Stimulated activated CD4-positive, alpha-beta T cell treated with anti-CD3 and anti-CD28 coated beads, Interleukin-4, amount 100 ng/mL, for 24 hours (primary cell): ENCODE measurements at regions not wholly inside any gene's neighbourhood (a gene's known extent, or its start where the extent isn't known, plus 50 kb on each side); places are given as distances from the start of the nearest gene placed in this dataset.

Experiments used
- DNase-seq: peaks from one replicate; pipeline ENCODE4 v3.0.0-alpha.2; 2020

DNA sequence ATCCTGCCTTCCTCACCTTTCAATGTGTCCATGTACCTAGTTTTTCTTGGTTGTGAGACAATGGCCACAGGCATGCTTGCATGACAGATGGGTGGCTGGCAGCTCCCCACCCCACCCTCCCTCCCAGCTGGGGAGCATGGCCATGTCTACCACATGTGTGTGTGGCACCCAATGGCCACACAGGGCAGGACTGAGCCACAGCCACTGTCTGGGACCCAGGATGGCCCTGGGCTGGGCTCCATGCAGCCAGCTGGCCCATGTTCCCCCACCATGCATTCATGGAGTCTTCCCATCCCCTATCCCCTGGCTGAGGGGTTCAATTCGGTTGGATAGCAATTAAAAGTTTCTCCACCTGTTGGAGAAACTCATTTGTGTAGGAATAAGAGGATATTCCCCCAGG, 566.0 kb upstream of the USP15 start:
- no peak for DNase-seq

GRCh38 chr12:61701471-61701870, 558.7 kb upstream of the USP15 start:
- no peak for DNase-seq

DNA sequence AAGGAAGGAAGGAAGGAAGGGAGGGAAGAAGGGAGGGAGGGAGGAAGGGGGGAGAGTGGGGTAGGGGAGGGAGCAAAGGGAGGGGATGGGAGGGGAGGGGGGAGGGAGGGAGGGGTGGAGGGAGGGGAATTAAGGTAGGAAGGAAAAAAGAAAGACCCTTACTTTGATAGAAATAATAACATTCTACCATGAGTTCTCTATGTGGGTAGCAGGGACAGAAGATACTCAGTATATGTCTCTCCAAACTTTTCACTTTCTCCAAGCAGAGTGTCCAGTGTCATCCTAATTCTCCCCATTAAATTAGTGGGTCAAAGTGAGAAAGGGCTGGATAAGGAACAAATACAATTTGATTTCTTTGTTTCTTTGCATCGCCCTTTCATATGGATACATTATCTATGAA, 553.4 kb upstream of the USP15 start:
- no peak for DNase-seq

DNA sequence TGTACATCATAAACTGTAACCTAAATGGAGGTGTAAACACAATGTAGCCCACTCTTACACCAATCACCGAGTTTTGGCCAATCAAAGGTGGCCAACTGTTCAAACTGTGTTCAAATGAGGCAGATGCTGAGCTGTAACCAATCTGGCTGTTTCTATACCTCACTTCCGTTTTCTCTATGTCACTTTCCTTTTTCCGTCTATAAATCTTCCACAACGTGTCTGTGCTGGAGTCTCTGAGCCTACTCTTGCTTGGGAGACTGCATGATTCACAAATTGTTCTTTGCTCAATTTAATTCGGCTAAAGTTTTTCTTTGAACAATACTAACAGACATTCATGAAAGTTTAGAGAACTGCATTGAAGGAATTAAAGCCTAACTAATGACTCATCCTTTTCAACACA, 547.1 kb upstream of the USP15 start:
- DNase-seq = no peak

DNA sequence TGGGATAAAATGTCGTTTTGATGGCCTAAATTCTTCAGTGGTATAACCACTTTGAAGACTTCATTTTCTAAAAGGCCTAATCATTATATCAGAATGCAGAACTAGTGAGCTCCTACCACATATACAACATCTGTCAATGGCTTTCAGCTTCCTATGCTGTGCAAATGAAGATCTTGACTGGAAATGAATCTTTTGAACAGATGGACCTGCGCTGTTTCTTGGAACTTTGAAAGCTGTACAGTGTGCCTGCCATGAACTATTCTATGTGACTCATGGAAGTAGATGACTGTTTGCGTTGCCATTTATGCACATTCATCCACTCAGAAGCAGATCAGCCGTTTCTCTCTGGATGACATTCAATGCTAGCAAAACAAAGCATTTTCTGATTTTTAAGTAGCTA, 542.2 kb upstream of the USP15 start:
- no peak for DNase-seq

DNA sequence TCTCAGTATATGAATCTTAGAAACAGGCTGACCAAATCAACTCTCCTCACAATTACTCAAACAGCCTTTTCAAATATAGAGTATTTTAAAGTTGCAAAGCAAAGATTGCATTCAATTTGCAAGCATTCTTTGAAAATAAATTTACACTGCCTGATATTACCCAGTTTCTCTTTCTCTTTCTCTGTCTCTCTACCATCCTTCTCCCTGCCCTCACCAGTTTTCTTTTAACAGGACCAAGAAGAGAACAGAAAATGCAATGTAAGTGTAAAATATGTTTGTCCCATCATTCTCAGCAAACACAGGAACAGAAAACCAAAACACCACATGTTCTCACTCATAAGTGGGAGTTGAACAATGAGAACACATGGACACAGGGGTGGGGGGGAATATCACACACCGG, 520.3 kb upstream of the USP15 start:
- DNase-seq = no peak

DNA sequence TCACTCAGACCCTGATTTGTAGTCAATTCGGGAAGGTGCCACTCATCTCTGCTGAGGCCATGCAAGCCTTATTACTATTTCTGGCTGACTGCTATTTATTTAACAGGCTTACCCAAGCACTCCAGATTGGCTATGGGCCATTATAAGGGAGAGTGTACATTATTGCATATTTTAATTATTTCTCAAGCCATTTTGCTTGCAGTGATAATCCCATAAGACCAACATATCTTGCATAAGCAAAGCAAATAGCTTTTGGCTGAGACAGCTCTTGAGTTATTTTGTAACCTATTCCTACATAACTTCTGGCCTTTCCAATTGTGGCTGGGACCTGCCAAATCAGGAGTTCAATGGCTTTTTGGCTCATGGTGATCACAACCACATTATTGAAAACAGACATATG, 509.6 kb upstream of the USP15 start:
- DNase-seq = no peak

- DNase-seq = no peak
These were observed 506.0 kb upstream of the USP15 start for GRCh38 chr12:61754214-61754613.

GRCh38 chr12:61757831-61758505, 502.2 kb upstream of the USP15 start:
- no peak for DNase-seq

- DNase-seq = no peak
These were observed 501.5 kb upstream of the USP15 start for GRCh38 chr12:61758661-61759060.

DNA sequence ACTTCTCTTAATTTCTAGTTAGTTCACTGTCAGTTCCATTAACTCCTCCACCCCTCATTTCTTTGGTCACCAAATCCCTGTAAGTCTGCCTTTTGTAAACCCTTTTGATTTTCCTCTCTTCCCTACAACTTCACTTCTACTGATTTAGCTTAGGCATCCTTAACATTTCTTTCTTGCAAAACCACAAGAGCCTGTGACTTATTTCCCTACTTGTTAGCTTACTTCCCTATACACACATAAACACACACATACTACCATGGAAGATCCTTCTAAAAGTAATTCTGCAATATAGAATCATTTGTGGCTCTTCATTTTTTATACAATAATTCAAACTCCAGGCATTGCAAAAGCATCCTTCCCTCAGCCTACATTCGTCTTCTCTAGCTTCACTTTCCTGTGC, 494.3 kb upstream of the USP15 start:
- no peak for DNase-seq

GRCh38 chr12:61780435-61780834, 479.8 kb upstream of the USP15 start:
- DNase-seq = no peak

DNA sequence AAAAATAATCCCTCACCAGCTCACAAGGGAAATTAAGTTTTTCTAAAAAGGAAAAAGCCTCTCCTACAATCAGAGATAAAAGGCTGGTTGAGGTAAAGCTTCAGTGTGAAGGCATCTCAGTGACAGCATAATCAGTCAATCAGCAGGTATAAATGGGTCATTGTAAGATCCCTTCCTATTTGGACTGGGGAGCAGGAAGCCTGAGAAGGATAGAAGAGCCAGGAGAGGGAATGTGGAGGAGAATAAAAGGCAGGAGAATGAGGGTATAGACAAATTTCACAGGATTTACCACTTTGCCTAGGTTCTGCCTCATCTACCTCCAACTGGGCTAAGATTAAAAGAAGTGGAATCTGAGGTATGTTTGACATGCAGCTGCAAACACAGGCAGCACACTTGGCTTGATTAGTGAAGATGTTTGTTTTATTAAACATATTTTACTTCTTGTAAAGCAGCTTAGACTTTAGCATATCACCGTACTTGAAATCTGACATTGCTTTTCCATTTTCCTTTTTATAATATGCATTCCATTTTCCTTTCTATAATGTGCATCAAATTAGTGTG, 479.1 kb upstream of the USP15 start:
- no peak for DNase-seq

GRCh38 chr12:61796846-61797245, 463.4 kb upstream of the USP15 start:
- no peak for DNase-seq

- DNase-seq = no peak
These were observed 462.9 kb upstream of the USP15 start for GRCh38 chr12:61797266-61797665.

- no peak for DNase-seq
These were observed 461.4 kb upstream of the USP15 start for GRCh38 chr12:61798778-61799177.

GRCh38 chr12:61804301-61804700, 455.9 kb upstream of the USP15 start:
- no peak for DNase-seq

- DNase-seq = no peak
These were observed 451.3 kb upstream of the USP15 start for GRCh38 chr12:61808856-61809255.

GRCh38 chr12:61810486-61810885, 449.7 kb upstream of the USP15 start:
- no peak for DNase-seq

GRCh38 chr12:61821381-61821780, 438.8 kb upstream of the USP15 start:
- DNase-seq = no peak

- DNase-seq = no peak
These were observed 437.1 kb upstream of the USP15 start for GRCh38 chr12:61823102-61823501.

DNA sequence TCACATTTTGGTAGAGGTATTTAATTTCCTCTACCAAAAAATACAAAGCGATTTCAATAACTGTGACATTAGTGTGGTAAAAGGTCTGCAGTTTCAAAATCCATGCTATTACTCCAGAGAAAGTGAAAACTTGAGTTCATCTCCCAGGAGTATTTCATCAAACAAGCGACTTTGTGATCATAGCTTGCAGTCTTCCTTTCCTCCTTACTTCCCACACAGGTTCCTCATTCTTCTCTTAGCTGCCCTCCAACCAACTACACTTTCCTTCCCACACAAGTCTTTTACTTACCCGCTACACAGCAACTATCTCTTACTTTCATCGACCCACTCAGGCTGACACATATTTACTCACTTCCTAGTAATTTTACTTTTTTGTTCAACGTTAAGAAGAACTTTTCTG, 413.4 kb upstream of the USP15 start:
- no peak for DNase-seq

DNA sequence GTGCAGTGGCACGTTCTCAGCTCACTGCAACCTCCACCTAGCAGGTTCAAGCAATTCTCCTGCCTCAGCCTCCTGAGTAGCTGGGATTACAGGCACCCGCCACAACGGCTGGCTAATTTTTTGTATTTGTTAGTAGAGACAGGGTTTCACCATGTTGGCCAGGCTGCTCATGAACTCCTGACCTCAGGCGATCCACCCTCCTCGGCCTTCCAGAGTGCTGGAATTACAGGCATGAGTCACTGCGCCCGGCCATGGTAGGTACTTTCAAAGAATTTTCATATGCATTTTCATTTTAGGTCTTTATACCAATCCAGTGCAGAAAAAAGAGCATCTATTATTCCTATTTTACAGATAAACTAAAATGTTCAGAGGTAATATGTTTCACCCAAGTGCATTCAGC, 411.3 kb upstream of the USP15 start:
- DNase-seq = no peak

- DNase-seq = no peak
These were observed 406.3 kb upstream of the USP15 start for GRCh38 chr12:61853945-61854344.

GRCh38 chr12:61854902-61855301, 405.3 kb upstream of the USP15 start:
- no peak for DNase-seq
